ENCODE measurements at regions not wholly inside any gene's neighbourhood (a gene's known extent, or its start where the extent isn't known, plus 50 kb on each side); places are given as distances from the start of the nearest gene placed in this dataset.
A peak's percentile ranks its signal among the peaks of the same experiment; 100 is the strongest.

- peak overlapping the region; percentile 14; the same call in 1 of the 2 replicates for H3K4me3 ChIP-seq (ENCODE audit: low read depth, low read length)
- ChIA-PET CTCF (interaction anchor here (0.5 to 1.8 kb wide), 7 partner anchors 9 to 765 kb away, joined by 3 to 9 read pairs (median 3); no protein-coding TSS in a partner anchor), POLR2A (interaction anchor here (0.7 to 1.7 kb wide), 8 partner anchors 8 to 67 kb away, joined by 3 to 10 read pairs (median 5); no protein-coding TSS in a partner anchor)
Measured at GRCh38 chr17:77420804-77421629, 280.2 kb downstream of the SEC14L1 start.

GRCh38 chr17:77421630-77421972 lies 280.8 kb downstream of the SEC14L1 start:
- H3K9me3 ChIP-seq (ENCODE audit: control insufficient read depth, insufficient read depth, low read length) = no peaks in the 10 kb centered on the region; the same call in 1 of the 2 replicates
- no peak overlapping the region for H3K4me3 ChIP-seq (ENCODE audit: low read depth, low read length)
- no peaks in the 10 kb centered on the region for H3K27me3 ChIP-seq (ENCODE audit: control insufficient read depth, insufficient read depth, low read length)
- peak overlapping the region; percentile 42 for H3K27ac ChIP-seq (ENCODE audit: low read depth, low read length)
- CTCF ChIA-PET = interaction anchor here (0.5 to 1.8 kb wide), 3 partner anchors 9 to 89 kb away, joined by 3 to 7 read pairs (median 3); no protein-coding TSS in a partner anchor
- no peak for DNase-seq (ENCODE audit: low read depth, low spot score)
- POLR2A ChIA-PET = interaction anchor here (1.2 to 1.7 kb wide), 4 partner anchors 9 to 67 kb away, joined by 4 to 9 read pairs (median 5); no protein-coding TSS in a partner anchor
- TF ChIP-seq CTCF (IDR thresholded peaks at IDR 0.05; ENCODE audit: low read depth, low read length) = no peak

More at GRCh38 chr17:77420804-77421629, 280.2 kb downstream of the SEC14L1 start:
- peak; percentile 74 for DNase-seq (ENCODE audit: low read depth, low spot score)
- H3K9me3 ChIP-seq (ENCODE audit: control insufficient read depth, insufficient read depth, low read length) = no peaks in the 10 kb centered on the region; the same call in 1 of the 2 replicates
- H3K27ac ChIP-seq (ENCODE audit: low read depth, low read length) = peak overlapping the region; percentile 69
- H3K27me3 ChIP-seq (ENCODE audit: control insufficient read depth, insufficient read depth, low read length) = no peaks in the 10 kb centered on the region
- no peak for TF ChIP-seq CTCF (IDR thresholded peaks at IDR 0.05; ENCODE audit: low read depth, low read length)

- POLR2A ChIA-PET = interaction anchor here (0.6 to 1.7 kb wide), 4 partner anchors 11 to 48 kb away, joined by 3 to 5 read pairs (median 4); no protein-coding TSS in a partner anchor
- peak overlapping the region; percentile 97 for H3K27ac ChIP-seq (ENCODE audit: low read depth, low read length)
- H3K9me3 ChIP-seq (ENCODE audit: control insufficient read depth, insufficient read depth, low read length) = no peaks in the 10 kb centered on the region; the same call in 1 of the 2 replicates
- DNase-seq (ENCODE audit: low read depth, low spot score) = no peak
- no peaks in the 10 kb centered on the region for H3K27me3 ChIP-seq (ENCODE audit: control insufficient read depth, insufficient read depth, low read length)
- no peak overlapping the region for H3K4me3 ChIP-seq (ENCODE audit: low read depth, low read length)
- no peak for TF ChIP-seq CTCF (IDR thresholded peaks at IDR 0.05; ENCODE audit: low read depth, low read length)
- CTCF ChIA-PET = interaction anchor here (0.5 to 0.9 kb wide), 2 partner anchors 54 to 90 kb away, joined by 3 read pairs; no protein-coding TSS in a partner anchor
Measured at GRCh38 chr17:77422104-77422747, 281.5 kb downstream of the SEC14L1 start.

- ChIA-PET POLR2A (interaction anchor here (0.7 to 1.7 kb wide), 2 partner anchors 40 to 48 kb away, joined by 3 to 5 read pairs; no protein-coding TSS in a partner anchor), CTCF (interaction anchor here (1.2 kb wide), 1 partner anchor 92 kb away, joined by 4 read pairs; no protein-coding TSS in a partner anchor)
Measured at GRCh38 chr17:77422748-77423113, 282.0 kb downstream of the SEC14L1 start.

More at GRCh38 chr17:77422748-77423113, 282.0 kb downstream of the SEC14L1 start:
- no peaks in the 10 kb centered on the region; the same call in 1 of the 2 replicates for H3K9me3 ChIP-seq (ENCODE audit: control insufficient read depth, insufficient read depth, low read length)
- DNase-seq (ENCODE audit: low read depth, low spot score) = no peak
- TF ChIP-seq CTCF (IDR thresholded peaks at IDR 0.05; ENCODE audit: low read depth, low read length) = no peak
- H3K27ac ChIP-seq (ENCODE audit: low read depth, low read length) = peak overlapping the region; percentile 97
- no peak overlapping the region for H3K4me3 ChIP-seq (ENCODE audit: low read depth, low read length)
- no peaks in the 10 kb centered on the region for H3K27me3 ChIP-seq (ENCODE audit: control insufficient read depth, insufficient read depth, low read length)
